OCI-LY1 (cell line): ENCODE measurements at regions not wholly inside any gene's neighbourhood (a gene's known extent, or its start where the extent isn't known, plus 50 kb on each side); places are given as distances from the start of the nearest gene placed in this dataset.

Source experiments
- H2AFZ ChIP-seq: fragments of 200-600 bp; sonication (generic), shearing (Covaris generic); 2 replicates; pipeline ENCODE4 v1.6.0; 2014; ENCODE audit warnings: antibody characterized with exemption, mild to moderate bottlenecking, low read length
- H3F3A ChIP-seq: fragments of 200-600 bp; sonication (generic), shearing (Covaris generic); 2 replicates; pipeline ENCODE4 v1.6.0; 2014; ENCODE audit warnings: mild to moderate bottlenecking, antibody characterized with exemption, low read length, moderate library complexity; ENCODE audit not compliant: insufficient read depth
- H3K27ac ChIP-seq: fragments of 200-600 bp; sonication (generic); 2 replicates; pipeline ENCODE4 v1.5.1; 2014; ENCODE audit warnings: low read length, mixed run types, mild to moderate bottlenecking, low read depth; ENCODE audit not compliant: poor library complexity, severe bottlenecking
- H3K27me3 ChIP-seq: fragments of 200-600 bp; sonication (generic); 2 replicates; pipeline ENCODE4 v1.6.0; 2014; ENCODE audit warnings: antibody characterized with exemption, mild to moderate bottlenecking, low read length, moderate library complexity; ENCODE audit not compliant: insufficient read depth
- H3K36me3 ChIP-seq: fragments of 200-600 bp; sonication (generic); 2 replicates; pipeline ENCODE4 v1.6.1; 2014; ENCODE audit warnings: mild to moderate bottlenecking, antibody characterized with exemption, low read length, moderate library complexity, mixed read lengths; ENCODE audit not compliant: insufficient read depth
- H3K4me1 ChIP-seq: fragments of 200-600 bp; sonication (generic); 2 replicates; pipeline ENCODE4 v1.5.1; 2014; ENCODE audit warnings: mild to moderate bottlenecking, low read length, moderate library complexity; ENCODE audit not compliant: insufficient read depth, severe bottlenecking
- H3K4me2 ChIP-seq: fragments of 200-600 bp; sonication (generic), shearing (Covaris generic); 2 replicates; pipeline ENCODE4 v1.6.1; 2014; ENCODE audit warnings: low read length
- H3K4me3 ChIP-seq: fragments of 200-600 bp; sonication (generic); 2 replicates; pipeline ENCODE4 v1.5.1; 2014; ENCODE audit warnings: low read length, low read depth, mild to moderate bottlenecking, mixed read lengths; ENCODE audit not compliant: poor library complexity, severe bottlenecking
- H3K79me2 ChIP-seq: fragments of 200-600 bp; shearing (Covaris generic); 2 replicates; pipeline ENCODE4 v1.6.1; 2016; ENCODE audit warnings: mixed run types, low read length, mixed read lengths; ENCODE audit not compliant: insufficient read depth
- H3K9ac ChIP-seq: fragments of 200-600 bp; sonication (generic), shearing (Covaris generic); 2 replicates; pipeline ENCODE4 v1.6.1; 2014; ENCODE audit warnings: mild to moderate bottlenecking, low read length, mixed read lengths
- H3K9me2 ChIP-seq: fragments of 200-600 bp; sonication (generic), shearing (Covaris generic); 2 replicates; pipeline ENCODE4 v1.6.1; 2014; ENCODE audit warnings: low read depth, mild to moderate bottlenecking, low read length, mixed read lengths
- H3K9me3 ChIP-seq: fragments of 200-600 bp; shearing (Covaris generic); 2 replicates; pipeline ENCODE4 v1.6.1; 2014; ENCODE audit warnings: low read length, mixed read lengths
- H4K20me1 ChIP-seq: fragments of 200-600 bp; sonication (generic), shearing (Covaris generic); 2 replicates; pipeline ENCODE4 v1.6.0; 2016; ENCODE audit warnings: mild to moderate bottlenecking, low read length; ENCODE audit not compliant: insufficient read depth
- CTCF ChIP-seq: fragments of 200-600 bp; sonication (generic), shearing (Covaris generic); IDR thresholded peaks from 2 replicates; pipeline ENCODE4 v1.5.1; 2017; ENCODE audit warnings: mild to moderate bottlenecking, antibody characterized with exemption, low read length, moderate library complexity, mixed read lengths
- EZH2 ChIP-seq: fragments of 200-600 bp; sonication (generic), shearing (Covaris generic); IDR thresholded peaks from 2 replicates; pipeline ENCODE4 v1.8.0; 2017; ENCODE audit warnings: borderline replicate concordance, mixed run types, mild to moderate bottlenecking, antibody characterized with exemption, low read length, moderate library complexity, mixed read lengths

- Histone ChIP-seq H4K20me1 (no peaks in the 10 kb centered on the region), H3K27ac (no peak overlapping the region), H3K9ac (no peak overlapping the region), H2AFZ (no peak overlapping the region), H3F3A (no peaks in the 10 kb centered on the region), H3K79me2 (no peaks in the 10 kb centered on the region), H3K4me2 (no peak overlapping the region), H3K36me3 (no peaks in the 10 kb centered on the region), H3K9me3 (no peaks in the 10 kb centered on the region), H3K27me3 (peaks cover 7% of the 10 kb centered on the region; the same call in 1 of the 2 replicates), H3K4me1 (no peaks in the 10 kb centered on the region), H3K4me3 (no peak overlapping the region), H3K9me2 (no peaks in the 10 kb centered on the region)
- TF ChIP-seq CTCF (no peak), EZH2 (no peak)
These were observed 133.4 kb downstream of the BANF2 start for GRCh38 chr20:17833036-17833674.

GRCh38 chr20:17832236-17832915, 132.6 kb downstream of the BANF2 start:
- no peak overlapping the region for H3K27ac ChIP-seq
- H3K4me2 ChIP-seq: no peak overlapping the region
- no peaks in the 10 kb centered on the region for H4K20me1 ChIP-seq
- H3K36me3 ChIP-seq: no peaks in the 10 kb centered on the region
- H3K4me1 ChIP-seq: no peaks in the 10 kb centered on the region
- H3K4me3 ChIP-seq: no peak overlapping the region
- H2AFZ ChIP-seq: no peak overlapping the region
- H3K9me3 ChIP-seq: no peaks in the 10 kb centered on the region
- peaks cover 7% of the 10 kb centered on the region; the same call in 1 of the 2 replicates for H3K27me3 ChIP-seq
- no peaks in the 10 kb centered on the region for H3F3A ChIP-seq
- TF ChIP-seq CTCF: no peak
- TF ChIP-seq EZH2: no peak
- H3K9me2 ChIP-seq: no peaks in the 10 kb centered on the region
- no peaks in the 10 kb centered on the region for H3K79me2 ChIP-seq
- no peak overlapping the region for H3K9ac ChIP-seq

GRCh38 chr20:17828598-17829144, 128.9 kb downstream of the BANF2 start:
- no peaks in the 10 kb centered on the region for H3K36me3 ChIP-seq
- H4K20me1 ChIP-seq: no peaks in the 10 kb centered on the region
- no peak for TF ChIP-seq CTCF
- TF ChIP-seq EZH2: no peak
- no peaks in the 10 kb centered on the region for H3K9me3 ChIP-seq
- no peak overlapping the region for H2AFZ ChIP-seq
- no peak overlapping the region for H3K9ac ChIP-seq
- H3K9me2 ChIP-seq: no peaks in the 10 kb centered on the region
- no peaks in the 10 kb centered on the region for H3F3A ChIP-seq
- no peak overlapping the region for H3K4me3 ChIP-seq
- H3K79me2 ChIP-seq: no peaks in the 10 kb centered on the region
- no peaks in the 10 kb centered on the region for H3K4me1 ChIP-seq
- no peak overlapping the region for H3K27ac ChIP-seq
- no peak overlapping the region for H3K4me2 ChIP-seq
- H3K27me3 ChIP-seq: peaks cover 7% of the 10 kb centered on the region; the same call in 1 of the 2 replicates
